K562 (cell line): ENCODE measurements at regions not wholly inside any gene's neighbourhood (a gene's known extent, or its start where the extent isn't known, plus 50 kb on each side); places are given as distances from the start of the nearest gene placed in this dataset.

Experiments used
- ATAC-seq: fragments of 200-7000 bp; cut with Tn5 transposase; 3 replicates; pipeline ENCODE4 v1.9.1; 2020; ENCODE audit warnings: moderate library complexity
- BruUV-seq: library from RNA; stranded (reverse); fragments of 400-500 nt; replicated peaks from 2 replicates; lab custom pipeline; 2021; lab: Mats Ljungman, UMichigan
- CTCF ChIA-PET: fragments of 300-600 bp; formaldehyde crosslinking; extraction: SDS; loops from one replicate; lab custom pipeline; 2021; ENCODE audit warnings: low intra/inter-chr PET ratio; lab: Yijun Ruan, JAX
- POLR2A ChIA-PET: fragments of 300-600, 350-650 bp; sonication (Branson Sonifier 250); formaldehyde crosslinking; extraction: SDS; loops from one replicate; lab custom pipeline; 2021; ENCODE audit warnings: antibody characterized with exemption, inconsistent platforms; lab: Yijun Ruan, JAX
- DNase-seq, 4 experiments: peaks; one replicate each; pipeline versions ENCODE4 v3.0.0 to v3.0.0-alpha.2; 2011 to 2018; ENCODE audit warnings: low spot score in 3 of 4, mixed read lengths in 3 of 4; ENCODE audit errors: extremely low read depth in 1 of 4
- FAIRE-seq: peaks from 2 replicates; lab custom pipeline; 2011; peaks lifted over from hg19 to GRCh38; lab: Jason Lieb, UNC
- H2AFZ ChIP-seq: 2 replicates; pipeline ENCODE4 v1.6.0; 2011; ENCODE audit warnings: low read depth, low read length, control low read depth, inconsistent platforms
- H3K27ac ChIP-seq: fragments of 200-600 bp; 3 replicates; pipeline ENCODE4 v1.8.0; 2011; ENCODE audit warnings: low read depth, mild to moderate bottlenecking, control low read depth, inconsistent platforms, low read length, moderate library complexity, mixed read lengths; ENCODE audit errors: extremely low read depth
- H3K27me3 ChIP-seq, 2 experiments: fragments of 300-600 bp in 1 of 2; 2 replicates in 1 of 2; 3 replicates in 1 of 2; pipeline versions ENCODE4 v1.6.0 to v1.8.0; 2011; ENCODE audit warnings: inconsistent platforms in 2 of 2, low read length in 2 of 2, mild to moderate bottlenecking in 1 of 2, mixed read lengths in 1 of 2, moderate library complexity in 1 of 2; ENCODE audit not compliant: control insufficient read depth in 2 of 2, insufficient read depth in 2 of 2
- H3K36me3 ChIP-seq: fragments of 300-600 bp; 3 replicates; pipeline ENCODE4 v1.8.0; 2011; ENCODE audit warnings: mild to moderate bottlenecking, low read length, inconsistent platforms; ENCODE audit not compliant: control insufficient read depth, insufficient read depth
- H3K4me1 ChIP-seq, 2 experiments: fragments of 200-600 bp in 1 of 2; replicated peaks in 1 of 2; 2 replicates in 1 of 2; 3 replicates in 1 of 2; pipeline versions ENCODE4 v1.5.1 to v1.8.0; 2011; ENCODE audit warnings: inconsistent platforms in 2 of 2, low read length in 2 of 2, mild to moderate bottlenecking in 1 of 2, mixed read lengths in 1 of 2, moderate library complexity in 1 of 2; ENCODE audit not compliant: control insufficient read depth in 2 of 2, insufficient read depth in 2 of 2
- H3K4me2 ChIP-seq: 2 replicates; pipeline ENCODE4 v1.6.1; 2011; ENCODE audit warnings: low read length, control low read depth, inconsistent platforms, mixed read lengths; ENCODE audit not compliant: insufficient read depth
- H3K4me3 ChIP-seq: fragments of 200-600 bp; sonication (generic), shearing (Covaris generic); 2 replicates; pipeline ENCODE4 v1.5.1; 2016; ENCODE audit warnings: control low read depth, inconsistent platforms
- H3K79me2 ChIP-seq: fragments of 200-600 bp; 3 replicates; pipeline ENCODE4 v1.8.0; 2011; ENCODE audit warnings: low read length, inconsistent platforms; ENCODE audit not compliant: control insufficient read depth, insufficient read depth
- H3K9ac ChIP-seq, 2 experiments: 2 replicates each; pipeline versions ENCODE4 v1.6.0 to v1.6.1; 2011; ENCODE audit warnings: low read depth in 2 of 2, low read length in 2 of 2, control low read depth in 1 of 2, inconsistent platforms in 1 of 2, mild to moderate bottlenecking in 1 of 2, mixed read lengths in 1 of 2; ENCODE audit not compliant: insufficient read depth in 1 of 2
- H3K9me1 ChIP-seq: one replicate; pipeline ENCODE4 v1.6.0; 2011; ENCODE audit warnings: inconsistent platforms, mild to moderate bottlenecking, low read length, moderate library complexity; ENCODE audit not compliant: control insufficient read depth, insufficient read depth
- H3K9me3 ChIP-seq: replicated peaks from 2 replicates; pipeline ENCODE4 v1.5.1; 2011; ENCODE audit warnings: low read depth, low read length, inconsistent platforms; ENCODE audit not compliant: control insufficient read depth, insufficient read depth
- H4K20me1 ChIP-seq: replicated peaks from 2 replicates; pipeline ENCODE4 v1.6.1; 2011; ENCODE audit warnings: low read length, inconsistent platforms, mixed read lengths; ENCODE audit not compliant: control insufficient read depth, insufficient read depth
- ASH1L ChIP-seq: fragments of 450-650 bp; IDR thresholded peaks from 2 replicates; pipeline ENCODE4 v1.6.1; 2018; ENCODE audit warnings: borderline replicate concordance, mild to moderate bottlenecking, low read depth; ENCODE audit not compliant: partially characterized antibody
- CREB3 ChIP-seq: fragments of 450-650 bp; conservative IDR thresholded peaks from 2 replicates; pipeline ENCODE4 v1.6.1; 2016; ENCODE audit warnings: missing genetic modification characterization, low read depth, mild to moderate bottlenecking, missing compliant biosample characterization, moderate library complexity
- ELK1 ChIP-seq: sonication (generic); formaldehyde crosslinking; IDR thresholded peaks from 2 replicates; pipeline ENCODE4 v1.8.1; 2022; ENCODE audit warnings: missing genetic modification reagents
- GABPA ChIP-seq: fragments of 200-800 bp; sonication (Bioruptor generic); conservative IDR thresholded peaks from 2 replicates; pipeline ENCODE4 v1.6.1; 2016; ENCODE audit warnings: low read depth, missing genetic modification characterization, missing compliant biosample characterization
- KLF1 ChIP-seq: fragments of 450-650 bp; IDR thresholded peaks from 2 replicates; pipeline ENCODE4 v1.6.1; 2016; ENCODE audit warnings: missing genetic modification characterization, missing compliant biosample characterization
- MAZ ChIP-seq, 2 experiments: fragments of 450-650 bp in 1 of 2; sonication (generic) in 1 of 2; formaldehyde crosslinking; IDR thresholded peaks in 1 of 2; conservative IDR thresholded peaks in 1 of 2; 2 replicates each; pipeline versions ENCODE4 v1.4.0 to v1.5.0; 2020; ENCODE audit warnings: mild to moderate bottlenecking in 1 of 2, missing genetic modification reagents in 1 of 2
- PRPF4 ChIP-seq: fragments of 200-400 bp; formaldehyde crosslinking; IDR thresholded peaks from one replicate; pipeline ENCODE4 v1.6.1; 2017; ENCODE audit warnings: low read length, low read depth, mild to moderate bottlenecking; ENCODE audit not compliant: insufficient read depth, poor library complexity, severe bottlenecking
- RFX1 ChIP-seq: fragments of 450-650 bp; IDR thresholded peaks from 2 replicates; pipeline ENCODE4 v1.6.1; 2016; ENCODE audit warnings: mild to moderate bottlenecking, moderate library complexity
- SMAD4 ChIP-seq: fragments of 250-450 bp; sonication (Bioruptor Pico); conservative IDR thresholded peaks from 2 replicates; pipeline ENCODE4 v1.8.0; 2021; ENCODE audit warnings: inconsistent platforms, mild to moderate bottlenecking, moderate library complexity
- WHSC1 ChIP-seq: IDR thresholded peaks from one replicate; pipeline ENCODE4 v1.6.1; 2012; ENCODE audit warnings: low read length, control low read depth, inconsistent platforms
- ZBTB34 ChIP-seq: fragments of 250-450 bp; sonication (Bioruptor Pico); IDR thresholded peaks from 2 replicates; pipeline ENCODE4 v1.8.0; 2021; ENCODE audit warnings: mild to moderate bottlenecking, moderate library complexity
- ZNF354B ChIP-seq: fragments of 250-450 bp; sonication (Bioruptor Pico); IDR thresholded peaks from 2 replicates; pipeline ENCODE4 v1.4.0; 2020
- ZNF764 ChIP-seq: fragments of 250-450 bp; sonication (Bioruptor Pico); IDR thresholded peaks from 2 replicates; pipeline ENCODE4 v1.4.0; 2020; ENCODE audit warnings: low read depth, mild to moderate bottlenecking, moderate library complexity
- WGBS: fragments of 100-300 bp; shearing (Covaris generic); methylation state at CpG from one replicate; pipeline ENCODE4 v1.1.6; 2016; ENCODE audit warnings: low coverage, mixed read lengths; ENCODE audit not compliant: insufficient coverage; ENCODE audit errors: missing lambda C conversion rate; 5-methylcytosine and 5-hydroxymethylcytosine counted together
- in situ Hi-C: fragments of 300-500 bp; cut with MboI; formaldehyde crosslinking; loops from 4 replicates; pipeline ENCODE4 v1.15.0; 2018; ENCODE audit warnings: inconsistent platforms, mixed read lengths
- intact Hi-C: fragments of 100-400 bp; cut with micrococcal nuclease; formaldehyde crosslinking; loops from 2 replicates; pipeline ENCODE4 v1.14.2; 2022

GRCh38 chr6:144397141-144397540, 112.0 kb downstream of the UTRN start:
- Histone ChIP-seq H3K27me3 (no peaks in the 10 kb centered on the region; a peak in 1 of 5 replicates), H3K4me3 (no peak overlapping the region), H3K4me1 (no peaks in the 10 kb centered on the region), H3K79me2 (no peaks in the 10 kb centered on the region), H4K20me1 (no peaks in the 10 kb centered on the region), H3K9me3 (no peaks in the 10 kb centered on the region), H3K4me2 (no peak overlapping the region), H3K27ac (no peak overlapping the region), H2AFZ (no peak overlapping the region), H3K9ac (no peak overlapping the region), H3K36me3 (no peaks in the 10 kb centered on the region), H3K9me1 (no peaks in the 10 kb centered on the region)
- FAIRE-seq (no peak), ATAC-seq (no peak), DNase-seq (no peak)
- 6% methylated on average over 4 of the region's 4 CpGs for WGBS
- ChIA-PET CTCF (no interaction called here), POLR2A (no interaction called here)
- intact Hi-C loops (no loop called here), in situ Hi-C loops (no loop called here)
- BruUV-seq, result no TSS peak
- TF ChIP-seq ZBTB34 (CRISPR knock-in tag) (no peak), ZNF764 (no peak), RFX1 (no peak), ASH1L (no peak), WHSC1 (no peak), ZNF354B (CRISPR knock-in tag) (no peak), KLF1 (tag) (no peak), PRPF4 (no peak), MAZ (CRISPR knock-in tag; conservative IDR thresholded peaks at IDR 0.05 in 1 of 2, IDR thresholded peaks at IDR 0.05 in 1 of 2) (no peak), SMAD4 (CRISPR knock-in tag) (no peak), ELK1 (CRISPR knock-in tag) (no peak), CREB3 (tag) (no peak), GABPA (tag) (no peak)
